K562 (cell line): ENCODE measurements at regions not wholly inside any gene's neighbourhood (a gene's known extent, or its start where the extent isn't known, plus 50 kb on each side); places are given as distances from the start of the nearest gene placed in this dataset.

Source experiments
- ATAC-seq: fragments of 200-7000 bp; cut with Tn5 transposase; 3 replicates; pipeline ENCODE4 v1.9.1; 2020; ENCODE audit warnings: moderate library complexity
- BruUV-seq: library from RNA; stranded (reverse); fragments of 400-500 nt; replicated peaks from 2 replicates; lab custom pipeline; 2021; lab: Mats Ljungman, UMichigan
- CTCF ChIA-PET: fragments of 300-600 bp; formaldehyde crosslinking; extraction: SDS; loops from one replicate; lab custom pipeline; 2021; ENCODE audit warnings: low intra/inter-chr PET ratio; lab: Yijun Ruan, JAX
- POLR2A ChIA-PET: fragments of 300-600, 350-650 bp; sonication (Branson Sonifier 250); formaldehyde crosslinking; extraction: SDS; loops from one replicate; lab custom pipeline; 2021; ENCODE audit warnings: antibody characterized with exemption, inconsistent platforms; lab: Yijun Ruan, JAX
- DNase-seq, 4 experiments: peaks; one replicate each; pipeline versions ENCODE4 v3.0.0 to v3.0.0-alpha.2; 2011 to 2018; ENCODE audit warnings: low spot score in 3 of 4, mixed read lengths in 3 of 4; ENCODE audit errors: extremely low read depth in 1 of 4
- FAIRE-seq: peaks from 2 replicates; lab custom pipeline; 2011; peaks lifted over from hg19 to GRCh38; lab: Jason Lieb, UNC
- H2AFZ ChIP-seq: 2 replicates; pipeline ENCODE4 v1.6.0; 2011; ENCODE audit warnings: low read depth, low read length, control low read depth, inconsistent platforms
- H3K27ac ChIP-seq: fragments of 200-600 bp; 3 replicates; pipeline ENCODE4 v1.8.0; 2011; ENCODE audit warnings: low read depth, mild to moderate bottlenecking, control low read depth, inconsistent platforms, low read length, moderate library complexity, mixed read lengths; ENCODE audit errors: extremely low read depth
- H3K27me3 ChIP-seq, 2 experiments: fragments of 300-600 bp in 1 of 2; 2 replicates in 1 of 2; 3 replicates in 1 of 2; pipeline versions ENCODE4 v1.6.0 to v1.8.0; 2011; ENCODE audit warnings: inconsistent platforms in 2 of 2, low read length in 2 of 2, mild to moderate bottlenecking in 1 of 2, mixed read lengths in 1 of 2, moderate library complexity in 1 of 2; ENCODE audit not compliant: control insufficient read depth in 2 of 2, insufficient read depth in 2 of 2
- H3K36me3 ChIP-seq: fragments of 300-600 bp; 3 replicates; pipeline ENCODE4 v1.8.0; 2011; ENCODE audit warnings: mild to moderate bottlenecking, low read length, inconsistent platforms; ENCODE audit not compliant: control insufficient read depth, insufficient read depth
- H3K4me1 ChIP-seq, 2 experiments: fragments of 200-600 bp in 1 of 2; replicated peaks in 1 of 2; 2 replicates in 1 of 2; 3 replicates in 1 of 2; pipeline versions ENCODE4 v1.5.1 to v1.8.0; 2011; ENCODE audit warnings: inconsistent platforms in 2 of 2, low read length in 2 of 2, mild to moderate bottlenecking in 1 of 2, mixed read lengths in 1 of 2, moderate library complexity in 1 of 2; ENCODE audit not compliant: control insufficient read depth in 2 of 2, insufficient read depth in 2 of 2
- H3K4me2 ChIP-seq: 2 replicates; pipeline ENCODE4 v1.6.1; 2011; ENCODE audit warnings: low read length, control low read depth, inconsistent platforms, mixed read lengths; ENCODE audit not compliant: insufficient read depth
- H3K4me3 ChIP-seq: fragments of 200-600 bp; sonication (generic), shearing (Covaris generic); 2 replicates; pipeline ENCODE4 v1.5.1; 2016; ENCODE audit warnings: control low read depth, inconsistent platforms
- H3K79me2 ChIP-seq: fragments of 200-600 bp; 3 replicates; pipeline ENCODE4 v1.8.0; 2011; ENCODE audit warnings: low read length, inconsistent platforms; ENCODE audit not compliant: control insufficient read depth, insufficient read depth
- H3K9ac ChIP-seq, 2 experiments: 2 replicates each; pipeline versions ENCODE4 v1.6.0 to v1.6.1; 2011; ENCODE audit warnings: low read depth in 2 of 2, low read length in 2 of 2, control low read depth in 1 of 2, inconsistent platforms in 1 of 2, mild to moderate bottlenecking in 1 of 2, mixed read lengths in 1 of 2; ENCODE audit not compliant: insufficient read depth in 1 of 2
- H3K9me1 ChIP-seq: one replicate; pipeline ENCODE4 v1.6.0; 2011; ENCODE audit warnings: inconsistent platforms, mild to moderate bottlenecking, low read length, moderate library complexity; ENCODE audit not compliant: control insufficient read depth, insufficient read depth
- H3K9me3 ChIP-seq: replicated peaks from 2 replicates; pipeline ENCODE4 v1.5.1; 2011; ENCODE audit warnings: low read depth, low read length, inconsistent platforms; ENCODE audit not compliant: control insufficient read depth, insufficient read depth
- H4K20me1 ChIP-seq: replicated peaks from 2 replicates; pipeline ENCODE4 v1.6.1; 2011; ENCODE audit warnings: low read length, inconsistent platforms, mixed read lengths; ENCODE audit not compliant: control insufficient read depth, insufficient read depth
- BRD9 ChIP-seq: fragments of 450-650 bp; IDR thresholded peaks from 2 replicates; pipeline ENCODE4 v1.6.1; 2018; ENCODE audit warnings: low read depth; ENCODE audit not compliant: partially characterized antibody
- FOS ChIP-seq: IDR thresholded peaks from 3 replicates; pipeline ENCODE4 v1.6.1; 2011; ENCODE audit not compliant: insufficient read length; ENCODE audit errors: extremely low read depth
- FOXP1 ChIP-seq: sonication (generic); formaldehyde crosslinking; IDR thresholded peaks from 2 replicates; pipeline ENCODE4 v1.8.0; 2022; ENCODE audit warnings: mild to moderate bottlenecking, missing genetic modification reagents
- KAT8 ChIP-seq: fragments of 450-650 bp; IDR thresholded peaks from 2 replicates; pipeline ENCODE4 v1.6.1; 2016; ENCODE audit warnings: low read depth, mild to moderate bottlenecking
- POU5F1 ChIP-seq: fragments of 150-350 bp; IDR thresholded peaks from 2 replicates; pipeline ENCODE4 v1.6.1; 2014; ENCODE audit warnings: borderline replicate concordance, low read length, low read depth, mild to moderate bottlenecking; ENCODE audit not compliant: partially characterized antibody
- WGBS: fragments of 100-300 bp; shearing (Covaris generic); methylation state at CpG from one replicate; pipeline ENCODE4 v1.1.6; 2016; ENCODE audit warnings: low coverage, mixed read lengths; ENCODE audit not compliant: insufficient coverage; ENCODE audit errors: missing lambda C conversion rate; 5-methylcytosine and 5-hydroxymethylcytosine counted together
- in situ Hi-C: fragments of 300-500 bp; cut with MboI; formaldehyde crosslinking; loops from 4 replicates; pipeline ENCODE4 v1.15.0; 2018; ENCODE audit warnings: inconsistent platforms, mixed read lengths
- intact Hi-C: fragments of 100-400 bp; cut with micrococcal nuclease; formaldehyde crosslinking; loops from 2 replicates; pipeline ENCODE4 v1.14.2; 2022
- TF ChIP-seq, protein P1 (sequence below): IDR thresholded peaks from 2 replicates; pipeline ENCODE4 v1.6.1; 2014; ENCODE audit warnings: antibody characterized with exemption

DNA sequence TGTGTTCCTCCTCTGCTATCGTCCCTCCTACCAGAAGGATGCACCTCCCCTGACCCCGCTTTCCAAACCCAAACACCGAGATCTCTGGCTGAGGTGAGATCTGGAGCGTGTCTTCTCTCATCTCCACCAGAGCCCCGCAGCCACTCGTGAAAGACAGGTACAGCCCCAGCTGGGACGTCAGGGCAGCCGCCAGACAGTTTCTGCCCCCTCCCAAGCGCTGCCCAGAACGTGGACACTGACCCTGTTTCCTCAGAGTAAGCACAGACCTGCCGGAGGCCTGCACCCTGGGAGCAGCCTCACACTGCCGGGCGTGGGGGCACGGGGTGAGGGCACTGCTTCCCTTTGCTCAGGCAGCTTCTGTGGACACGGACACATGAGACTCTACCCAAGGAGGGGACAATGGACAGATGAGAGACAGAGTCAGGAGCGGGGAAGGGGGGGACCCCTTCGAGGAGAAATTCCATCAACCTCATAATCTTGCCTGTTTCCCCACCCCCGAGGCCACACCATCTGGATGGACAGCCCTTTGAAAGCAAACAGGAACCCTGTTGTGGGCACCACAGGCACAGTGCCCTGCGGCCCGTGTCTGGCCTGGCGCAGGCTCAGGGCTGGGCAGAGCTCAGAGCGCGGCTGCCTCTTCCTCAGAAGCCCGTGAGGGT lies 210.6 kb downstream of the DLL1 start:
- under 1% methylated on average over 23 of the region's 24 CpGs for WGBS
- FAIRE-seq: no peak
- no peak overlapping the region for H3K27ac ChIP-seq
- no peaks in the 10 kb centered on the region for H3K79me2 ChIP-seq
- no peak overlapping the region for H3K4me2 ChIP-seq
- H3K4me3 ChIP-seq: no peak overlapping the region
- DNase-seq: no peak
- CTCF ChIA-PET: no interaction called here
- in situ Hi-C loops (no loop called here), intact Hi-C loops (no loop called here)
- H3K9ac ChIP-seq: no peak overlapping the region
- peaks cover 36 to 68% of the 10 kb centered on the region in 2 experiments for H3K27me3 ChIP-seq
- ATAC-seq: no peak
- BruUV-seq: no TSS peak
- no peaks in the 10 kb centered on the region for H3K4me1 ChIP-seq
- no peaks in the 10 kb centered on the region for H3K9me3 ChIP-seq
- POLR2A ChIA-PET: interaction anchor here (0.6 kb wide), 1 partner anchor 360 kb away, joined by 3 read pairs; no protein-coding TSS in a partner anchor
- no peak for TF ChIP-seq POU5F1
- no peaks in the 10 kb centered on the region; the same call in 1 of the 2 replicates for H4K20me1 ChIP-seq
- no peaks in the 10 kb centered on the region for H3K9me1 ChIP-seq
- no peak overlapping the region for H2AFZ ChIP-seq
- no peaks in the 10 kb centered on the region for H3K36me3 ChIP-seq

DNA sequence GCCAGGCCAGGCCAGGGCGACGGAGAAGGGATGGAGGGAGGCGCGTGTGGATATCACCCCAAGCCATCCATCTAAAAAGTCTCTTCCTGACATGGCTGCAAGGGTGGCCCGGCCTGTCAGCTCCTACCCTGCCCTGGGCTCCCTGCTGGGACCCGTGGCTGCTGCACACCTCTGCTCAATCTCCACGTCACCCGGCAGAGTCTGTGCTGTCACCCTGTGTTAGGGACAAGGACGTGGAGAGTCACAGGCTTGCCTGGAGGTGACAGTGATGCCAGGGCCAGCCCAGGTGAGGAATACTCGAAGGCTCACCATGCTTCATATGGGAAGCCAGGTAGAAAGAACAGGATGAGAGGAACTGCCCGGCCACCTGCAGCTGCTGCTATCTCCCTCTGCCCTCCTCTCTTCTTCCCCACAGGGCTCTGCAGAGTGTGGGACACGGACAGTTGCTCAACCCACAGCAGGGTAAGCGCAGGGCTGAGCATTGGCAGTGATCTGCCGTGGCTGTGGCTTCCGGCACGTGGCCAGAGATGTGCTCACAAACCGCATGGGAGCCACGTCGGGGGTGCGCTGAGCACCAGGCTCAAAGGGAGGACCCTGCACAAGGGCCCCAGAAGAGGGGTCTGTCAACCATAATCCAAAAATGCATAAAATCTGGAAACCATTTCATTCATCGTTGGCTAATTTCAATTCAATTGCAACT lies 214.3 kb downstream of the DLL1 start:
- Histone ChIP-seq H3K9me3 (no peaks in the 10 kb centered on the region), H3K36me3 (no peaks in the 10 kb centered on the region), H3K4me1 (no peaks in the 10 kb centered on the region), H3K27me3 (peaks cover 12 to 42% of the 10 kb centered on the region in 2 experiments; a peak in 4 of 5 replicates), H3K27ac (no peak overlapping the region), H3K9ac (no peak overlapping the region)
- FAIRE-seq: no peak
- ChIA-PET POLR2A (no interaction called here), CTCF (no interaction called here)
- 1% methylated on average over 21 of the region's 21 CpGs for WGBS
- no TSS peak for BruUV-seq
- in situ Hi-C loops: no loop called here
- intact Hi-C loops: no loop called here
- no peak for ATAC-seq
- TF ChIP-seq BRD9 (no peak), FOS (no peak), KAT8 (no peak), FOXP1 (CRISPR knock-in tag) (no peak)
- TF ChIP-seq, protein P1, sequence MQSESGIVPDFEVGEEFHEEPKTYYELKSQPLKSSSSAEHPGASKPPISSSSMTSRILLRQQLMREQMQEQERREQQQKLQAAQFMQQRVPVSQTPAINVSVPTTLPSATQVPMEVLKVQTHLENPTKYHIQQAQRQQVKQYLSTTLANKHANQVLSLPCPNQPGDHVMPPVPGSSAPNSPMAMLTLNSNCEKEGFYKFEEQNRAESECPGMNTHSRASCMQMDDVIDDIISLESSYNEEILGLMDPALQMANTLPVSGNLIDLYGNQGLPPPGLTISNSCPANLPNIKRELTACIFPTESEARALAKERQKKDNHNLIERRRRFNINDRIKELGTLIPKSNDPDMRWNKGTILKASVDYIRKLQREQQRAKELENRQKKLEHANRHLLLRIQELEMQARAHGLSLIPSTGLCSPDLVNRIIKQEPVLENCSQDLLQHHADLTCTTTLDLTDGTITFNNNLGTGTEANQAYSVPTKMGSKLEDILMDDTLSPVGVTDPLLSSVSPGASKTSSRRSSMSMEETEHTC: no peak
- TF ChIP-seq, all 486 proteins: peak for 0
- H2AFZ ChIP-seq: no peak overlapping the region
- no peak overlapping the region for H3K4me3 ChIP-seq
- H3K9me1 ChIP-seq: no peaks in the 10 kb centered on the region
- no peaks in the 10 kb centered on the region; the same call in 1 of the 2 replicates for H4K20me1 ChIP-seq
- no peak overlapping the region for H3K4me2 ChIP-seq
- H3K79me2 ChIP-seq: no peaks in the 10 kb centered on the region
- no peak for DNase-seq
